GM19455 (cell line): ENCODE measurements at regions not wholly inside any gene's neighbourhood (a gene's known extent, or its start where the extent isn't known, plus 50 kb on each side); places are given as distances from the start of the nearest gene placed in this dataset.
"Not testable (repeated sequence)": the region's sequence is repeated elsewhere in the genome, so short reads cannot be mapped to it uniquely, and the experiment has no call there.

Source experiments
- ATAC-seq: cut with Tn5 transposase; IDR thresholded peaks from one replicate; pipeline ENCODE4 v1.9.1; 2021; ENCODE audit not compliant: unreplicated experiment

- peak; percentile 66 for ATAC-seq
These were observed 905.2 kb downstream of the TRAM1L1 start for GRCh38 chr4:116180157-116180601.

- ATAC-seq, result not testable (repeated sequence)
These were observed 934.0 kb downstream of the TRAM1L1 start for GRCh38 chr4:116151371-116151770.

- ATAC-seq, result no peak
These were observed 935.2 kb downstream of the TRAM1L1 start for GRCh38 chr4:116150152-116150551.

- no peak for ATAC-seq
These were observed 942.2 kb downstream of the TRAM1L1 start for GRCh38 chr4:116143198-116143597.

GRCh38 chr4:116132946-116133345, 952.4 kb downstream of the TRAM1L1 start:
- ATAC-seq, result no peak

GRCh38 chr4:116126794-116127193, 958.6 kb downstream of the TRAM1L1 start:
- ATAC-seq, result no peak

- ATAC-seq, result no peak
These were observed 963.3 kb downstream of the TRAM1L1 start for GRCh38 chr4:116122124-116122523.

GRCh38 chr4:116118221-116118620, 967.2 kb downstream of the TRAM1L1 start:
- no peak for ATAC-seq

- ATAC-seq, result not testable (repeated sequence)
These were observed 972.5 kb downstream of the TRAM1L1 start for GRCh38 chr4:116112861-116113260.

- no peak for ATAC-seq
These were observed 974.7 kb downstream of the TRAM1L1 start for GRCh38 chr4:116110713-116111112.

GRCh38 chr4:116108606-116109005, 976.8 kb downstream of the TRAM1L1 start:
- ATAC-seq, result no peak

GRCh38 chr4:116101321-116101720, 984.1 kb downstream of the TRAM1L1 start:
- ATAC-seq, result no peak

- no peak for ATAC-seq
These were observed 985.8 kb downstream of the TRAM1L1 start for GRCh38 chr4:116099596-116099995.

- ATAC-seq, result not testable (repeated sequence)
These were observed 983.9 kb upstream of the NDST4 start for GRCh38 chr4:116097353-116097752.

- ATAC-seq, result no peak
These were observed 979.5 kb upstream of the NDST4 start for GRCh38 chr4:116092961-116093360.

GRCh38 chr4:116088771-116089170, 975.4 kb upstream of the NDST4 start:
- ATAC-seq, result no peak

GRCh38 chr4:116082808-116083366, 969.5 kb upstream of the NDST4 start:
- no peak for ATAC-seq

GRCh38 chr4:116073051-116073450, 959.6 kb upstream of the NDST4 start:
- ATAC-seq, result no peak

GRCh38 chr4:116070283-116070682, 956.9 kb upstream of the NDST4 start:
- no peak for ATAC-seq

- ATAC-seq, result no peak
These were observed 953.4 kb upstream of the NDST4 start for GRCh38 chr4:116066711-116067245.

- ATAC-seq, result no peak
These were observed 950.9 kb upstream of the NDST4 start for GRCh38 chr4:116064331-116064730.

GRCh38 chr4:116059361-116059760, 945.9 kb upstream of the NDST4 start:
- no peak for ATAC-seq

GRCh38 chr4:116058129-116058528, 944.7 kb upstream of the NDST4 start:
- no peak for ATAC-seq
